ENCODE measurements at regions not wholly inside any gene's neighbourhood (a gene's known extent, or its start where the extent isn't known, plus 50 kb on each side); places are given as distances from the start of the nearest gene placed in this dataset.

- DNase-seq: no peak
These were observed 357.1 kb upstream of the TNP1 start for GRCh38 chr2:217216982-217217381.

- DNase-seq: no peak
These were observed 356.5 kb upstream of the TNP1 start for GRCh38 chr2:217216316-217216715.

- no peak for DNase-seq
These were observed 356.0 kb upstream of the TNP1 start for GRCh38 chr2:217215877-217216276.

- no peak for DNase-seq
These were observed 349.0 kb upstream of the TNP1 start for GRCh38 chr2:217208867-217209266.

- no peak for DNase-seq
These were observed 347.8 kb upstream of the TNP1 start for GRCh38 chr2:217207699-217208010.

GRCh38 chr2:217206907-217207698, 347.2 kb upstream of the TNP1 start:
- no peak for DNase-seq

- DNase-seq: no peak
These were observed 346.3 kb upstream of the TNP1 start for GRCh38 chr2:217206016-217206725.

GRCh38 chr2:217204358-217204757, 344.5 kb upstream of the TNP1 start:
- DNase-seq: no peak

- DNase-seq: no peak
These were observed 343.2 kb upstream of the TNP1 start for GRCh38 chr2:217203086-217203485.

- no peak for DNase-seq
These were observed 339.4 kb upstream of the TNP1 start for GRCh38 chr2:217199255-217199630.

GRCh38 chr2:217195658-217196446, 336.0 kb upstream of the TNP1 start:
- DNase-seq: no peak

- no peak for DNase-seq
These were observed 335.2 kb upstream of the TNP1 start for GRCh38 chr2:217195016-217195415.

- DNase-seq: no peak
These were observed 333.8 kb upstream of the TNP1 start for GRCh38 chr2:217193431-217194340.

GRCh38 chr2:217192366-217192765, 332.5 kb upstream of the TNP1 start:
- DNase-seq: no peak

- DNase-seq: no peak
These were observed 329.9 kb upstream of the TNP1 start for GRCh38 chr2:217189747-217190146.

GRCh38 chr2:217189131-217189530, 329.3 kb upstream of the TNP1 start:
- no peak for DNase-seq

GRCh38 chr2:217186668-217187159, 326.9 kb upstream of the TNP1 start:
- no peak for DNase-seq

GRCh38 chr2:217186152-217186551, 326.3 kb upstream of the TNP1 start:
- no peak for DNase-seq

GRCh38 chr2:217185265-217185995, 325.6 kb upstream of the TNP1 start:
- DNase-seq: no peak

GRCh38 chr2:217184242-217184641, 324.4 kb upstream of the TNP1 start:
- DNase-seq: no peak

GRCh38 chr2:217183471-217183870, 323.6 kb upstream of the TNP1 start:
- DNase-seq: no peak

GRCh38 chr2:217182926-217183325, 323.1 kb upstream of the TNP1 start:
- DNase-seq: no peak
